Neural progenitor cell (in vitro differentiated cells): ENCODE measurements at regions not wholly inside any gene's neighbourhood (a gene's known extent, or its start where the extent isn't known, plus 50 kb on each side); places are given as distances from the start of the nearest gene placed in this dataset.

Source experiments
- EZH2 ChIP-seq: fragments of 200-600 bp; sonication (generic); IDR thresholded peaks from 2 replicates; pipeline ENCODE4 v1.6.1; 2017; ENCODE audit warnings: antibody characterized with exemption, mild to moderate bottlenecking, moderate library complexity
- EZH2phosphoT487 ChIP-seq: fragments of 200-600 bp; sonication (generic); IDR thresholded peaks from 2 replicates; pipeline ENCODE4 v1.6.1; 2017; ENCODE audit warnings: antibody characterized with exemption
- TF ChIP-seq, protein P1 (sequence below): fragments of 200-600 bp; sonication (generic); IDR thresholded peaks from 2 replicates; pipeline ENCODE4 v1.5.1; 2017; ENCODE audit warnings: antibody characterized with exemption, mild to moderate bottlenecking

DNA sequence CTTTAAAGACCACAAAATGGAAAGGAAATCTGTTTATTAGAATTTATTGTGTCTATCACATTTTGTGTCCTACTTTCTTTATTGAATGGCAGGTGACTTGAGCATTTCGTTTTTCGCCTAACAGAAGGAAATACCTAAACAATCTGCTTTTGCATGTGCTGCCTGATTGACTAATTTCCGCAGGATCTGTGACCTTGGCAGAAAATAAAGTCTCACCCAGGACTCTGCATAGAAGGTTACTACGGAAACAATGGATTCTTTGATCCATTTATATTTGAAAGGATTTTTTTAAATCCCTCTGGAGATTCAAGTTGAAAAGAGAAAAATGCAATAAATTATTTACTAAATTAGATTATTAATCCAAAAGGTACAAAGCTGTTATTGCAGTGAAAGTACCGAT lies 61.0 kb upstream of the CAST start:
- TF ChIP-seq, protein P1, sequence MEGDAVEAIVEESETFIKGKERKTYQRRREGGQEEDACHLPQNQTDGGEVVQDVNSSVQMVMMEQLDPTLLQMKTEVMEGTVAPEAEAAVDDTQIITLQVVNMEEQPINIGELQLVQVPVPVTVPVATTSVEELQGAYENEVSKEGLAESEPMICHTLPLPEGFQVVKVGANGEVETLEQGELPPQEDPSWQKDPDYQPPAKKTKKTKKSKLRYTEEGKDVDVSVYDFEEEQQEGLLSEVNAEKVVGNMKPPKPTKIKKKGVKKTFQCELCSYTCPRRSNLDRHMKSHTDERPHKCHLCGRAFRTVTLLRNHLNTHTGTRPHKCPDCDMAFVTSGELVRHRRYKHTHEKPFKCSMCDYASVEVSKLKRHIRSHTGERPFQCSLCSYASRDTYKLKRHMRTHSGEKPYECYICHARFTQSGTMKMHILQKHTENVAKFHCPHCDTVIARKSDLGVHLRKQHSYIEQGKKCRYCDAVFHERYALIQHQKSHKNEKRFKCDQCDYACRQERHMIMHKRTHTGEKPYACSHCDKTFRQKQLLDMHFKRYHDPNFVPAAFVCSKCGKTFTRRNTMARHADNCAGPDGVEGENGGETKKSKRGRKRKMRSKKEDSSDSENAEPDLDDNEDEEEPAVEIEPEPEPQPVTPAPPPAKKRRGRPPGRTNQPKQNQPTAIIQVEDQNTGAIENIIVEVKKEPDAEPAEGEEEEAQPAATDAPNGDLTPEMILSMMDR = no peak
- TF ChIP-seq EZH2phosphoT487 (no peak), EZH2 (no peak)
